B cell (primary cell): ENCODE measurements at regions not wholly inside any gene's neighbourhood (a gene's known extent, or its start where the extent isn't known, plus 50 kb on each side); places are given as distances from the start of the nearest gene placed in this dataset.

ENCODE experiments used
- CTCF ChIP-seq: fragments of 200-600 bp; IDR thresholded peaks from one replicate; pipeline ENCODE4 v1.8.0; 2022; ENCODE audit warnings: antibody characterized with exemption, mild to moderate bottlenecking
- EZH2 ChIP-seq: IDR thresholded peaks from 2 replicates; pipeline ENCODE4 v1.6.1; 2012; ENCODE audit warnings: borderline replicate concordance, low read depth, mild to moderate bottlenecking, moderate library complexity, low read length; ENCODE audit not compliant: insufficient read depth, poor library complexity, severe bottlenecking

GRCh38 chr11:23865341-23865975 is 631.4 kb upstream of the LUZP2 start:
- no peak for TF ChIP-seq CTCF
- no peak for TF ChIP-seq EZH2
